Kidney (tissue), 13 donors: ENCODE measurements at regions not wholly inside any gene's neighbourhood (a gene's known extent, or its start where the extent isn't known, plus 50 kb on each side); places are given as distances from the start of the nearest gene placed in this dataset.
A peak's percentile ranks its signal among the peaks of the same experiment; 100 is the strongest.

Experiments
- DNase-seq, 5 donors: peaks; one replicate each; pipeline ENCODE4 v3.0.0-alpha.2; 2013 to 2020
- FAIRE-seq: peaks from 2 replicates; lab custom pipeline; 2012; peaks lifted over from hg19 to GRCh38; lab: Jason Lieb, UNC
- H3K27ac ChIP-seq, 2 donors: one replicate each; pipeline ENCODE4 v1.7.0; 2013; ENCODE audit warnings: low read depth in 2 of 2, low read length in 2 of 2, inconsistent platforms in 1 of 2
- H3K27me3 ChIP-seq: one replicate; pipeline ENCODE4 v1.7.1; 2013; ENCODE audit warnings: low read length, inconsistent platforms; ENCODE audit not compliant: control insufficient read depth, insufficient read depth
- H3K36me3 ChIP-seq, 3 donors: one replicate each; pipeline versions ENCODE4 v1.7.0 to v1.7.1; 2013; ENCODE audit warnings: low read length in 3 of 3, control low read depth in 1 of 3, inconsistent platforms in 1 of 3; ENCODE audit not compliant: insufficient read depth in 3 of 3, control insufficient read depth in 2 of 3
- H3K4me1 ChIP-seq, 3 donors: one replicate each; pipeline versions ENCODE4 v1.7.0 to v1.7.1; 2013; ENCODE audit warnings: low read length in 3 of 3, inconsistent platforms in 1 of 3, low read depth in 1 of 3; ENCODE audit not compliant: control insufficient read depth in 2 of 3, insufficient read depth in 2 of 3
- H3K4me3 ChIP-seq, 3 donors: one replicate each; pipeline versions ENCODE4 v1.7.0 to v1.8.1; 2013; ENCODE audit warnings: low read length in 3 of 3, control low read depth in 1 of 3, inconsistent platforms in 1 of 3
- H3K9ac ChIP-seq, 3 donors: one replicate each; pipeline versions ENCODE4 v1.7.0 to v1.7.1; 2013; ENCODE audit warnings: low read length in 3 of 3, control low read depth in 1 of 3, inconsistent platforms in 1 of 3
- H3K9me3 ChIP-seq, 3 donors: one replicate each; pipeline versions ENCODE4 v1.7.0 to v1.7.1; 2013; ENCODE audit warnings: low read length in 3 of 3, control low read depth in 1 of 3, inconsistent platforms in 1 of 3; ENCODE audit not compliant: control insufficient read depth in 2 of 3, insufficient read depth in 1 of 3
- CTCF ChIP-seq: IDR thresholded peaks from 3 replicates; pipeline ENCODE4 v1.5.1; 2012; ENCODE audit warnings: mild to moderate bottlenecking, moderate library complexity, borderline replicate concordance; ENCODE audit not compliant: insufficient read depth; ENCODE audit errors: extremely low read depth
- intact Hi-C: fragments of 100-400 bp; cut with DNase I; formaldehyde crosslinking; loops from one replicate; pipeline ENCODE4 v1.11.1; 2022
- donor health status: control.
- donor health status: control.
- donor health status: control.
- donor health status: control.
- donor health status: control.
- donor health status: DM: yes; HTN: yes; CAD: no.
- donor health status: Normal renal cell carcinoma (clear cell type).

DNA sequence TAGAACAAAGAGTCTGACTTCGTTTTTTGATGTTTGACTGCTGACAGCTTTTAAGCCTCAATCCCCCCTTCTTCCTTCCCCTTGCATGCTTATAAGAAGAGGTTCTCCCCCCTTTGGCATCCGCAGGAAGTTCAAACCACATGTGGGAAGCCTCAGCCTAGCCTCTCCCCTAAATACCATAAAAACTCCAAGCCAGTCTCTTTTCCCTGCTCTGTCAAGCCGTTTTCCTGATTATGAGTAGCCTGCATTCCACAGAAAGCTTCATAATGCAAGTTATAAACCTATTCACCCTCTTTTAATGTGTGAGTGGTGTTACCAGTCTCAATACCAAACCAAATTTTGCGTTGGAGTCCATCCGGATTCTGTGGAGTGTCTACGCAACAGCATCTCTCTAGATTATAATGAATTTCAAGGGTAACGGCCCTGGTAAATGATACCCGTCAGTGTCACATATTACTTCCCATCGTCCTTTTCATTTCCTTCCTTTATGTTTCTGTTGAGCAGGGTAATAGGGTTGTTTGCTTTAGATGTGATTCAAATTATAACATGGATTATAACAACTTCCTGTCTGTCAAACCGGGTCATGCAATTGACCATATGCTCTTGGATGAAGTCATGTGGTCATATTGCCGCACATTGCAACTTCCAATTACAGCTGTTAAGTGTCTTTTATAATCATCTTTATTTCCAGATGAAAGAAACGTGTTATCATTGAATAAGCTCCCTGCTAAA lies 717.5 kb downstream of the RWDD3 start:
- Histone ChIP-seq H3K36me3 (no peaks in the 10 kb centered on the region), H3K27me3 (no peaks in the 10 kb centered on the region), H3K4me1 (no peaks in the 10 kb centered on the region), H3K9me3 (no peaks in the 10 kb centered on the region), H3K4me3 (no peak overlapping the region), H3K27ac (no peak overlapping the region), H3K9ac (no peak overlapping the region)
- FAIRE-seq = no peak
- peak in 3 of 5 donors; percentile 57 to 92 (median 70) for DNase-seq
- no peak for TF ChIP-seq CTCF
- intact Hi-C loops = no loop called here

DNA sequence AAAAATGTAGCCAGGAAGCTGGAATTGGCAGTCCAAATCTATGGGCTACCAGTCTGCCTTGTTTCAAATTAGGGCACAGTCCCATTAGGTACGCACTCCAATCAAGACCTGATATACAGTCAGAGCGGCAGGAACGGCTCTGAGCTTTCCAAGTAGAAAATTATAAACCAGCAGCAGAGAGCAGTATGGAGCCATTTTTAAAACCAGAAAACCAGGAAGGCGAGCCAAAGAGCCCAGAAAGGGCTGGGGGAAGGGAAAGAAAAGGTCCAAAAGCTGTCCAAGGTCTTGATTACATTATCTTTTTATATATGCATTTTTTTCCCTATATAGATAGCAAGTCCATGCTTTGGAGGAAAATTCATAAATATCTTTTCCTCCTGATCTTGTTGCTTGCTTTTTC lies 719.0 kb downstream of the RWDD3 start:
- no peak for TF ChIP-seq CTCF
- DNase-seq (peak in 2 of 5 donors; percentile 21 to 66), FAIRE-seq (no peak)
- no peaks in the 10 kb centered on the region for H3K36me3 ChIP-seq
- H3K4me1 ChIP-seq = no peaks in the 10 kb centered on the region
- intact Hi-C loops = no loop called here
- H3K27me3 ChIP-seq = no peaks in the 10 kb centered on the region
- no peak overlapping the region for H3K4me3 ChIP-seq
- H3K27ac ChIP-seq = no peak overlapping the region
- H3K9me3 ChIP-seq = no peaks in the 10 kb centered on the region
- no peak overlapping the region for H3K9ac ChIP-seq

DNA sequence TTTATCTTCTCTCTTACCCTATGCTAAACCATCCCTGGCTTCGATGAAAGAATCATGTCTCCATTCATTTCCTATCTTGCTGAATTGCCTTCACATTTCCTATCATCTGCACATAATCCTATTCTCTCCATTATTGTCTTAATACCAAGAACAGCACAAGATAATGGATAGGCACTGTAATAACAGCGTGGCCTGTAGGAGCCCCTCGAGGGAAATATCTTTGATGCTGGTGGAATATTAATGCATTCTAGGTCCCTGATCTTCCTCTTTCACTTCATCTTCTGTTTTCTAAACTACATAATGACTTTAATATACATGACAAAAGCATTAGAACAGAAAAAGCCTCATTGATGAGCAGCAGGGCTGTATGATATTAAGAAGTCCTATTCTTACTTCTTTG lies 720.6 kb downstream of the RWDD3 start:
- no peak for TF ChIP-seq CTCF
- Histone ChIP-seq H3K4me3 (no peak overlapping the region), H3K9ac (no peak overlapping the region), H3K27ac (no peak overlapping the region), H3K4me1 (no peaks in the 10 kb centered on the region), H3K27me3 (no peaks in the 10 kb centered on the region), H3K36me3 (no peaks in the 10 kb centered on the region), H3K9me3 (no peaks in the 10 kb centered on the region)
- FAIRE-seq (no peak), DNase-seq (no peak)
- intact Hi-C loops = no loop called here

GRCh38 chr1:95956215-95956614 lies 722.2 kb downstream of the RWDD3 start:
- FAIRE-seq (no peak), DNase-seq (no peak)
- Histone ChIP-seq H3K9me3 (no peaks in the 10 kb centered on the region), H3K27ac (no peak overlapping the region), H3K4me1 (no peaks in the 10 kb centered on the region), H3K36me3 (no peaks in the 10 kb centered on the region), H3K27me3 (no peaks in the 10 kb centered on the region), H3K4me3 (no peak overlapping the region), H3K9ac (no peak overlapping the region)
- intact Hi-C loops = no loop called here
- TF ChIP-seq CTCF = no peak
